KMS-11 (cell line): ENCODE measurements at regions not wholly inside any gene's neighbourhood (a gene's known extent, or its start where the extent isn't known, plus 50 kb on each side); places are given as distances from the start of the nearest gene placed in this dataset.

Source experiments
- H2AFZ ChIP-seq: fragments of 200-600 bp; sonication (generic); 2 replicates; pipeline ENCODE4 v1.6.1; 2016; ENCODE audit warnings: antibody characterized with exemption, mixed run types, low read depth
- H3K27ac ChIP-seq: fragments of 200-600 bp; sonication (generic); 2 replicates; pipeline ENCODE4 v1.6.1; 2016; ENCODE audit warnings: mild to moderate bottlenecking, mixed run types
- H3K27me3 ChIP-seq: fragments of 200-600 bp; sonication (generic); 2 replicates; pipeline ENCODE4 v1.6.1; 2017; ENCODE audit warnings: mild to moderate bottlenecking, low read depth, mixed run types, moderate library complexity; ENCODE audit not compliant: insufficient read depth
- H3K36me3 ChIP-seq: fragments of 200-600 bp; sonication (generic); 2 replicates; pipeline ENCODE4 v1.6.1; 2017; ENCODE audit warnings: mild to moderate bottlenecking, mixed run types; ENCODE audit not compliant: insufficient read depth
- H3K4me1 ChIP-seq: fragments of 200-600 bp; sonication (generic); 2 replicates; pipeline ENCODE4 v1.6.1; 2016; ENCODE audit warnings: mild to moderate bottlenecking, low read depth, mixed run types; ENCODE audit not compliant: poor library complexity, severe bottlenecking
- H3K4me2 ChIP-seq: fragments of 200-600 bp; sonication (generic); 2 replicates; pipeline ENCODE4 v1.7.0; 2016; ENCODE audit warnings: mild to moderate bottlenecking, mixed run types
- H3K4me3 ChIP-seq: fragments of 200-600 bp; sonication (generic); IDR thresholded peaks from 2 replicates; pipeline ENCODE4 v1.6.1; 2017; ENCODE audit warnings: low read depth, low read length, mixed read lengths; ENCODE audit not compliant: insufficient read depth
- H3K79me2 ChIP-seq: fragments of 200-600 bp; sonication (generic); 2 replicates; pipeline ENCODE4 v1.6.1; 2016; ENCODE audit warnings: low read depth, mixed run types; ENCODE audit not compliant: insufficient read depth
- H3K9ac ChIP-seq: fragments of 200-600 bp; sonication (generic); 2 replicates; pipeline ENCODE4 v1.6.1; 2016; ENCODE audit warnings: mild to moderate bottlenecking, mixed run types
- H4K20me1 ChIP-seq: fragments of 200-600 bp; sonication (generic); 2 replicates; pipeline ENCODE4 v1.6.1; 2016; ENCODE audit warnings: mild to moderate bottlenecking, mixed run types; ENCODE audit not compliant: insufficient read depth
- CTCF ChIP-seq: fragments of 200-600 bp; sonication (generic); conservative IDR thresholded peaks from 2 replicates; pipeline ENCODE4 v1.6.1; 2017; ENCODE audit warnings: low read depth, mild to moderate bottlenecking, antibody characterized with exemption, low read length, moderate library complexity, mixed read lengths

- H4K20me1 ChIP-seq, result no peaks in the 10 kb centered on the region
- no peak overlapping the region for H3K27ac ChIP-seq
- no peaks in the 10 kb centered on the region for H3K4me1 ChIP-seq
- H3K79me2 ChIP-seq, result no peaks in the 10 kb centered on the region
- no peaks in the 10 kb centered on the region for H3K27me3 ChIP-seq
- H3K4me3 ChIP-seq, result no peak overlapping the region
- no peaks in the 10 kb centered on the region for H3K36me3 ChIP-seq
- H2AFZ ChIP-seq, result no peak overlapping the region
- no peak overlapping the region for H3K4me2 ChIP-seq
- H3K9ac ChIP-seq, result no peak overlapping the region
- no peak for TF ChIP-seq CTCF
Observed at GRCh38 chr6:142686507-142686887, 258.5 kb downstream of the HIVEP2 start.

GRCh38 chr6:142692942-142693341 lies 252.0 kb downstream of the HIVEP2 start:
- H3K4me3 ChIP-seq, result no peak overlapping the region
- no peak overlapping the region for H3K4me2 ChIP-seq
- no peak overlapping the region for H3K9ac ChIP-seq
- no peaks in the 10 kb centered on the region for H3K36me3 ChIP-seq
- TF ChIP-seq CTCF, result peak; percentile 95
- peaks cover 10% of the 10 kb centered on the region for H3K4me1 ChIP-seq
- no peaks in the 10 kb centered on the region for H3K27me3 ChIP-seq
- no peaks in the 10 kb centered on the region for H3K79me2 ChIP-seq
- no peak overlapping the region for H3K27ac ChIP-seq
- H2AFZ ChIP-seq, result peak overlapping the region; percentile 23; the same call in 1 of the 2 replicates
- H4K20me1 ChIP-seq, result no peaks in the 10 kb centered on the region

- no peak overlapping the region; the same call in 1 of the 2 replicates for H2AFZ ChIP-seq
- no peak for TF ChIP-seq CTCF
Observed at GRCh38 chr6:142693441-142693840, 251.5 kb downstream of the HIVEP2 start.

GRCh38 chr6:142694054-142694453 lies 250.9 kb downstream of the HIVEP2 start:
- H3K27me3 ChIP-seq, result no peaks in the 10 kb centered on the region
- H3K4me3 ChIP-seq, result no peak overlapping the region
- H3K27ac ChIP-seq, result no peak overlapping the region
- no peak overlapping the region for H2AFZ ChIP-seq
- H3K4me1 ChIP-seq, result peaks cover 10% of the 10 kb centered on the region
- TF ChIP-seq CTCF, result no peak
- no peak overlapping the region for H3K9ac ChIP-seq
- H4K20me1 ChIP-seq, result no peaks in the 10 kb centered on the region
- no peaks in the 10 kb centered on the region for H3K79me2 ChIP-seq
- no peaks in the 10 kb centered on the region for H3K36me3 ChIP-seq
- no peak overlapping the region for H3K4me2 ChIP-seq

More at GRCh38 chr6:142693441-142693840, 251.5 kb downstream of the HIVEP2 start:
- Histone ChIP-seq H3K36me3 (no peaks in the 10 kb centered on the region), H4K20me1 (no peaks in the 10 kb centered on the region), H3K4me2 (no peak overlapping the region), H3K9ac (no peak overlapping the region), H3K27me3 (no peaks in the 10 kb centered on the region), H3K27ac (no peak overlapping the region), H3K4me3 (no peak overlapping the region), H3K4me1 (peaks cover 10% of the 10 kb centered on the region), H3K79me2 (no peaks in the 10 kb centered on the region)

- Histone ChIP-seq H3K9ac (no peak overlapping the region), H3K4me1 (peaks cover 10% of the 10 kb centered on the region), H3K27me3 (no peaks in the 10 kb centered on the region), H3K79me2 (no peaks in the 10 kb centered on the region), H3K27ac (no peak overlapping the region), H2AFZ (no peak overlapping the region), H4K20me1 (no peaks in the 10 kb centered on the region), H3K4me2 (no peak overlapping the region), H3K36me3 (no peaks in the 10 kb centered on the region), H3K4me3 (no peak overlapping the region)
- TF ChIP-seq CTCF, result no peak
Observed at GRCh38 chr6:142695016-142695415, 250.0 kb downstream of the HIVEP2 start.
